ENCODE measurements at regions not wholly inside any gene's neighbourhood (a gene's known extent, or its start where the extent isn't known, plus 50 kb on each side); places are given as distances from the start of the nearest gene placed in this dataset.
A peak's percentile ranks its signal among the peaks of the same experiment; 100 is the strongest.

- DNase-seq: no peak
Observed at GRCh38 chr7:67426654-67427053, 430.0 kb downstream of the TYW1 start.

GRCh38 chr7:67429735-67430134 lies 433.1 kb downstream of the TYW1 start:
- DNase-seq: no peak

- no peak for DNase-seq
Observed at GRCh38 chr7:67432536-67433234, 436.1 kb downstream of the TYW1 start.

GRCh38 chr7:67435894-67436535 lies 439.4 kb downstream of the TYW1 start:
- no peak for DNase-seq

GRCh38 chr7:67438198-67438882 lies 441.7 kb downstream of the TYW1 start:
- DNase-seq: no peak

- DNase-seq: no peak
Observed at GRCh38 chr7:67438913-67439505, 442.4 kb downstream of the TYW1 start.

GRCh38 chr7:67440321-67440720 lies 443.7 kb downstream of the TYW1 start:
- no peak for DNase-seq

- DNase-seq: no peak
Observed at GRCh38 chr7:67445728-67446127, 449.1 kb downstream of the TYW1 start.

- DNase-seq: no peak
Observed at GRCh38 chr7:67447297-67447696, 450.7 kb downstream of the TYW1 start.

GRCh38 chr7:67448271-67448670 lies 451.6 kb downstream of the TYW1 start:
- DNase-seq: no peak

- DNase-seq: no peak
Observed at GRCh38 chr7:67450171-67450570, 453.5 kb downstream of the TYW1 start.

- no peak for DNase-seq
Observed at GRCh38 chr7:67451306-67451705, 454.7 kb downstream of the TYW1 start.

- no peak for DNase-seq
Observed at GRCh38 chr7:67452516-67453026, 455.9 kb downstream of the TYW1 start.

GRCh38 chr7:67453580-67454380 lies 457.1 kb downstream of the TYW1 start:
- DNase-seq: peak; percentile 90

GRCh38 chr7:67455508-67455907 lies 458.9 kb downstream of the TYW1 start:
- DNase-seq: no peak

GRCh38 chr7:67462781-67463191 lies 466.2 kb downstream of the TYW1 start:
- no peak for DNase-seq

GRCh38 chr7:67463316-67463715 lies 466.7 kb downstream of the TYW1 start:
- no peak for DNase-seq

GRCh38 chr7:67463983-67464382 lies 467.4 kb downstream of the TYW1 start:
- DNase-seq: no peak

GRCh38 chr7:67466109-67466508 lies 469.5 kb downstream of the TYW1 start:
- DNase-seq: no peak

- no peak for DNase-seq
Observed at GRCh38 chr7:67470256-67470751, 473.7 kb downstream of the TYW1 start.

GRCh38 chr7:67475293-67475692 lies 478.7 kb downstream of the TYW1 start:
- DNase-seq: no peak

GRCh38 chr7:67478066-67478465 lies 481.4 kb downstream of the TYW1 start:
- no peak for DNase-seq
